ENCODE measurements at regions not wholly inside any gene's neighbourhood (a gene's known extent, or its start where the extent isn't known, plus 50 kb on each side); places are given as distances from the start of the nearest gene placed in this dataset.

GRCh38 chr14:83118029-83118428 is 1584.4 kb upstream of the SEL1L start (continued):
- TF ChIP-seq REST (IDR thresholded peaks at IDR 0.05) = no peak
- no peak for TF ChIP-seq JUNB (IDR thresholded peaks at IDR 0.05)
- no peak for TF ChIP-seq FOSL2 (IDR thresholded peaks at IDR 0.05)
- no peak for TF ChIP-seq FOSL2 (CRISPR knock-in tag; IDR thresholded peaks at IDR 0.05)

GRCh38 chr14:83120187-83120586 is 1586.5 kb upstream of the SEL1L start:
- DNase-seq (ENCODE audit: low read depth in 1 of 2, low spot score in 1 of 2) = no peak
- POLR2A ChIA-PET = no interaction called here
- H3K4me3 ChIP-seq = no peak overlapping the region
- H3K27ac ChIP-seq = no peak overlapping the region
- H3K4me1 ChIP-seq = no peaks in the 10 kb centered on the region
- no peak for ATAC-seq
- TF ChIP-seq TP53 (CRISPR knock-in tag; IDR thresholded peaks at IDR 0.05) = no peak
- no peak for TF ChIP-seq FOSB (CRISPR knock-in tag; IDR thresholded peaks at IDR 0.05)
- no peak for TF ChIP-seq RNF2 (IDR thresholded peaks at IDR 0.05; ENCODE audit: borderline replicate concordance, low read depth)
- no peak for TF ChIP-seq CHD4 (IDR thresholded peaks at IDR 0.05; ENCODE audit: borderline replicate concordance)
- no peak for TF ChIP-seq ATOH8 (CRISPR knock-in tag; IDR thresholded peaks at IDR 0.05; ENCODE audit: low read depth)
- TF ChIP-seq RCOR1 (IDR thresholded peaks at IDR 0.05; ENCODE audit: low read depth, low read length) = no peak
- no peak for TF ChIP-seq MAFK (IDR thresholded peaks at IDR 0.05; ENCODE audit: partially characterized antibody)
- TF ChIP-seq CTCF (IDR thresholded peaks at IDR 0.05) = no peak
- no peak for TF ChIP-seq NPAS2 (CRISPR knock-in tag; IDR thresholded peaks at IDR 0.05; ENCODE audit: borderline replicate concordance)
- TF ChIP-seq CBX8 (IDR thresholded peaks at IDR 0.05) = no peak
- no peak for TF ChIP-seq BCL3 (IDR thresholded peaks at IDR 0.05)
- TF ChIP-seq ZNF302 (CRISPR knock-in tag; IDR thresholded peaks at IDR 0.05) = no peak
- no peak for TF ChIP-seq E2F6 (IDR thresholded peaks at IDR 0.05; ENCODE audit: borderline replicate concordance, low read depth)
- CTCF ChIA-PET = no interaction called here
- no peak overlapping the region for H3K4me2 ChIP-seq
- no peak for FAIRE-seq
- no peaks in the 10 kb centered on the region for H3K9me3 ChIP-seq
- 0% methylated on average over 2 of the region's 2 CpGs for WGBS (ENCODE audit: missing lambda C conversion rate)

GRCh38 chr14:83126076-83126475 is 1592.4 kb upstream of the SEL1L start:
- Histone ChIP-seq H3K9me3 (no peaks in the 10 kb centered on the region; the same call in 2 of the 3 replicates), H3K4me1 (no peaks in the 10 kb centered on the region), H3K4me3 (no peak overlapping the region), H3K27ac (no peak overlapping the region), H3K4me2 (no peak overlapping the region)
- CTCF ChIA-PET = no interaction called here
- ATAC-seq (no peak), DNase-seq (ENCODE audit: low read depth in 1 of 2, low spot score in 1 of 2) (no peak), FAIRE-seq (no peak)
- TF ChIP-seq BHLHE40 (IDR thresholded peaks at IDR 0.05; ENCODE audit: low read depth, low read length) = no peak
- no peak for TF ChIP-seq ELK1 (IDR thresholded peaks at IDR 0.05; ENCODE audit: low read depth, low read length)
- 5% methylated on average over 4 of the region's 4 CpGs for WGBS (ENCODE audit: missing lambda C conversion rate)
- POLR2A ChIA-PET = no interaction called here
